Endothelial cell of umbilical vein (primary cell): ENCODE measurements at regions not wholly inside any gene's neighbourhood (a gene's known extent, or its start where the extent isn't known, plus 50 kb on each side); places are given as distances from the start of the nearest gene placed in this dataset.

Experiments used
- BruUV-seq: library from RNA; stranded (reverse); fragments of 400-500 nt; replicated peaks from 2 replicates; lab custom pipeline; 2021; lab: Mats Ljungman, UMichigan
- CTCF ChIA-PET: fragments of 300-600, 350-600 bp; sonication (Branson Sonifier 250); formaldehyde crosslinking; loops from one replicate; lab custom pipeline; 2021; ENCODE audit warnings: antibody characterized with exemption, inconsistent platforms; lab: Charles Lee
- POLR2A ChIA-PET: fragments of 300-600, 350-600 bp; sonication (Branson Sonifier 250); formaldehyde crosslinking; loops from one replicate; lab custom pipeline; 2021; ENCODE audit warnings: antibody characterized with exemption, inconsistent platforms; lab: Charles Lee
- DNase-seq: peaks from one replicate; pipeline ENCODE4 v3.0.0-alpha.2; 2011; ENCODE audit warnings: low read depth, low spot score
- FAIRE-seq: peaks from 2 replicates; lab custom pipeline; 2011; peaks lifted over from hg19 to GRCh38; lab: Jason Lieb, UNC
- H2AFZ ChIP-seq: 2 replicates; pipeline ENCODE4 v1.6.0; 2012; ENCODE audit warnings: low read depth, low read length, control low read depth, inconsistent platforms
- H3K27ac ChIP-seq: 2 replicates; pipeline ENCODE4 v1.5.1; 2011; ENCODE audit warnings: low read depth, mild to moderate bottlenecking, control low read depth, low read length, moderate library complexity; ENCODE audit not compliant: insufficient read depth
- H3K27me3 ChIP-seq, 2 experiments: 2 replicates each; pipeline versions ENCODE4 v1.6.0 to v1.6.1; 2011; ENCODE audit warnings: low read length in 2 of 2, mixed read lengths in 1 of 2; ENCODE audit not compliant: control insufficient read depth in 2 of 2, insufficient read depth in 2 of 2
- H3K36me3 ChIP-seq, 2 experiments: 2 replicates in 1 of 2; 3 replicates in 1 of 2; pipeline ENCODE4 v1.5.1; 2011; ENCODE audit warnings: low read length in 2 of 2, mild to moderate bottlenecking in 1 of 2, moderate library complexity in 1 of 2; ENCODE audit not compliant: control insufficient read depth in 2 of 2, insufficient read depth in 2 of 2; ENCODE audit errors: extremely low read depth in 1 of 2
- H3K4me1 ChIP-seq: 3 replicates; pipeline ENCODE4 v1.5.1; 2011; ENCODE audit warnings: mild to moderate bottlenecking, low read length; ENCODE audit not compliant: control insufficient read depth, insufficient read depth; ENCODE audit errors: extremely low read depth
- H3K4me2 ChIP-seq: 2 replicates; pipeline ENCODE4 v1.6.1; 2011; ENCODE audit warnings: low read length, control low read depth, mixed read lengths; ENCODE audit not compliant: insufficient read depth
- H3K4me3 ChIP-seq, 3 experiments: fragments of 200-600 bp in 1 of 3; sonication (generic), shearing (Covaris generic) in 1 of 3; replicated peaks in 1 of 3; 2 replicates each; pipeline ENCODE4 v1.5.1; 2011 to 2016; ENCODE audit warnings: control low read depth in 3 of 3, low read length in 3 of 3, mild to moderate bottlenecking in 2 of 3, inconsistent platforms in 1 of 3, low read depth in 1 of 3, moderate library complexity in 1 of 3; ENCODE audit not compliant: insufficient read depth in 1 of 3
- H3K79me2 ChIP-seq: 2 replicates; pipeline ENCODE4 v1.6.0; 2012; ENCODE audit warnings: low read length, inconsistent platforms; ENCODE audit not compliant: control insufficient read depth, insufficient read depth
- H3K9ac ChIP-seq: replicated peaks from 2 replicates; pipeline ENCODE3; 2011; ENCODE audit warnings: low read length, control low read depth; ENCODE audit not compliant: insufficient read depth; ENCODE audit errors: extremely low read depth
- H3K9me1 ChIP-seq: replicated peaks from 3 replicates; pipeline ENCODE4 v1.6.0; 2011; ENCODE audit warnings: mild to moderate bottlenecking, low read length; ENCODE audit not compliant: control insufficient read depth, insufficient read depth; ENCODE audit errors: extremely low read depth
- H3K9me3 ChIP-seq: replicated peaks from 2 replicates; pipeline ENCODE4 v1.5.1; 2012; ENCODE audit warnings: low read length, inconsistent platforms; ENCODE audit not compliant: control insufficient read depth, insufficient read depth
- H4K20me1 ChIP-seq: replicated peaks from 2 replicates; pipeline ENCODE3; 2011; ENCODE audit warnings: mild to moderate bottlenecking, low read length; ENCODE audit not compliant: control insufficient read depth, insufficient read depth; ENCODE audit errors: extremely low read depth
- CTCF ChIP-seq, 2 donors: IDR thresholded peaks; 1 replicate in 1 of 2; 2 replicates in 1 of 2; pipeline ENCODE4 v1.5.1; 2011; ENCODE audit warnings: low read length in 2 of 2, mild to moderate bottlenecking in 2 of 2, moderate library complexity in 2 of 2, control low read depth in 1 of 2, inconsistent platforms in 1 of 2, low read depth in 1 of 2; ENCODE audit not compliant: insufficient read depth in 1 of 2; ENCODE audit errors: extremely low read depth in 1 of 2
- EZH2 ChIP-seq: IDR thresholded peaks from 2 replicates; pipeline ENCODE4 v1.6.1; 2012; ENCODE audit warnings: borderline replicate concordance, low read depth, mild to moderate bottlenecking, moderate library complexity, low read length, inconsistent platforms; ENCODE audit not compliant: severe bottlenecking
- FOS ChIP-seq: IDR thresholded peaks from 2 replicates; pipeline ENCODE4 v1.6.1; 2011; ENCODE audit warnings: mild to moderate bottlenecking, low read length, moderate library complexity, borderline replicate concordance; ENCODE audit not compliant: insufficient read depth
- GATA2 ChIP-seq: IDR thresholded peaks from 2 replicates; pipeline ENCODE4 v1.7.0; 2011; ENCODE audit warnings: low read depth, mild to moderate bottlenecking, moderate library complexity, mixed read lengths, low read length; ENCODE audit not compliant: insufficient read length, insufficient read depth
- JUN ChIP-seq: IDR thresholded peaks from 2 replicates; pipeline ENCODE4 v1.6.1; 2011; ENCODE audit warnings: borderline replicate concordance, low read depth; ENCODE audit not compliant: insufficient read length, insufficient read depth
- MYC ChIP-seq: IDR thresholded peaks from one replicate; pipeline ENCODE4 v1.6.1; 2011; ENCODE audit warnings: mild to moderate bottlenecking, low read depth, low read length
- POLR2A ChIP-seq: IDR thresholded peaks from 2 replicates; pipeline ENCODE4 v1.6.1; 2012; ENCODE audit warnings: low read depth, mild to moderate bottlenecking, control low read depth, low read length
- POLR2AphosphoS5 ChIP-seq: IDR thresholded peaks from 2 replicates; pipeline ENCODE4 v1.6.1; 2012; ENCODE audit warnings: low read depth, mild to moderate bottlenecking, control low read depth, low read length, moderate library complexity; ENCODE audit not compliant: insufficient read depth
- dilution Hi-C: fragments of 300-500 bp; cut with MboI; formaldehyde crosslinking; loops from one replicate; pipeline ENCODE4 v1.15.0; 2019; ENCODE audit warnings: low sequenced_read_pairs; ENCODE audit not compliant: extremely low pct_ligation_motif_present
- intact Hi-C: fragments of 100-400 bp; cut with micrococcal nuclease; formaldehyde crosslinking; loops from one replicate; pipeline ENCODE4 v1.10.0; 2022
- TF ChIP-seq, protein P1 (sequence below): IDR thresholded peaks from 2 replicates; pipeline ENCODE4 v1.6.1; 2011; ENCODE audit not compliant: insufficient read depth, insufficient read length

DNA sequence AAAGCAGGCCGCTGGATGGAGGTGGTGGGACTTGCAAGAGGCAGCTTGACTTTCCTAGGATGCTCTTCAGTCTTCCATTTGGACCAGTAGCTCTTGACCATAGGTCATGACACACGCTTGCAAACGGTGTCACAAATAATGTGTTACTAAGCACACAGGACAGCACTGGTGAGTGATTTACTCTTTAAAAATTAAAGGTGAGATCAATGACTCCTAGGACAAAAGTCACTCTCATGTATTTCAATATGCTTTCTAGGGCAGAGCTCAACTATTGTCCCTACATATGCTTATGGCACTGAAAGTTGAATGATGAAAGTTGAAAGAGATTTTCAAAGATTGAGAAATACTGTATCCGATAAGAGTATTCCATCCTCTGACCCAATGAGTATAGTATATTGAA is 496.7 kb downstream of the EBF1 start:
- H3K36me3 ChIP-seq = no peaks in the 10 kb centered on the region
- H3K27ac ChIP-seq = no peak overlapping the region
- no peaks in the 10 kb centered on the region for H3K4me1 ChIP-seq
- H3K9me3 ChIP-seq = no peaks in the 10 kb centered on the region
- no peaks in the 10 kb centered on the region for H4K20me1 ChIP-seq
- FAIRE-seq (no peak), DNase-seq (no peak)
- no peaks in the 10 kb centered on the region for H3K27me3 ChIP-seq
- TF ChIP-seq POLR2A (no peak), CTCF (IDR thresholded peaks at IDR 0.05; ENCODE audit: extremely low read depth in 1 of 2, insufficient read depth in 1 of 2, low read depth in 1 of 2, low read length in 2 of 2) (no peak), MYC (no peak), FOS (no peak), JUN (no peak), EZH2 (no peak), GATA2 (no peak), POLR2AphosphoS5 (no peak)
- TF ChIP-seq, protein P1, sequence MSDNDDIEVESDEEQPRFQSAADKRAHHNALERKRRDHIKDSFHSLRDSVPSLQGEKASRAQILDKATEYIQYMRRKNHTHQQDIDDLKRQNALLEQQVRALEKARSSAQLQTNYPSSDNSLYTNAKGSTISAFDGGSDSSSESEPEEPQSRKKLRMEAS = no peak
- dilution Hi-C loops = no loop called here
- H3K4me3 ChIP-seq = no peak overlapping the region
- no peak overlapping the region for H3K4me2 ChIP-seq
- CTCF ChIA-PET = interaction anchor here (1.2 kb wide), 1 partner anchor 55 kb away, joined by 4 read pairs; no protein-coding TSS in a partner anchor
- H2AFZ ChIP-seq = no peak overlapping the region
- no TSS peak for BruUV-seq
- no peaks in the 10 kb centered on the region for H3K79me2 ChIP-seq
- POLR2A ChIA-PET = no interaction called here
- no peaks in the 10 kb centered on the region for H3K9me1 ChIP-seq
- intact Hi-C loops = no loop called here
- H3K9ac ChIP-seq = no peak overlapping the region
